GM18507 (cell line): ENCODE measurements at regions not wholly inside any gene's neighbourhood (a gene's known extent, or its start where the extent isn't known, plus 50 kb on each side); places are given as distances from the start of the nearest gene placed in this dataset.

Experiments
- DNase-seq: peaks from one replicate; pipeline ENCODE4 v3.0.0; 2011; ENCODE audit warnings: low read depth; ENCODE audit not compliant: insufficient read length; ENCODE audit errors: extremely low spot score
- FAIRE-seq: peaks from 2 replicates; lab custom pipeline; 2011; peaks lifted over from hg19 to GRCh38; lab: Jason Lieb, UNC

- FAIRE-seq (no peak), DNase-seq (no peak)
Observed at GRCh38 chr15:99504823-99505551, 60.8 kb upstream of the MEF2A start.

- DNase-seq (no peak), FAIRE-seq (peak; percentile 15)
Observed at GRCh38 chr15:99506399-99506798, 59.4 kb upstream of the MEF2A start.

GRCh38 chr15:99507016-99507503 is 58.7 kb upstream of the MEF2A start:
- FAIRE-seq (no peak), DNase-seq (no peak)

GRCh38 chr15:99507504-99508310 is 58.1 kb upstream of the MEF2A start:
- DNase-seq = no peak
- FAIRE-seq = peak; percentile 98

GRCh38 chr15:99508311-99508645 is 57.5 kb upstream of the MEF2A start:
- no peak for DNase-seq
- no peak for FAIRE-seq

- DNase-seq (no peak), FAIRE-seq (peak; percentile 15)
Observed at GRCh38 chr15:99508852-99509251, 56.9 kb upstream of the MEF2A start.

GRCh38 chr15:99509686-99510461 is 55.9 kb upstream of the MEF2A start:
- DNase-seq (no peak), FAIRE-seq (peak; percentile 86)

- no peak for FAIRE-seq
- no peak for DNase-seq
Observed at GRCh38 chr15:99511531-99511865, 54.3 kb upstream of the MEF2A start.

- DNase-seq (no peak), FAIRE-seq (peak; percentile 99)
Observed at GRCh38 chr15:99511866-99512661, 53.7 kb upstream of the MEF2A start.

GRCh38 chr15:99514306-99514705 is 51.5 kb upstream of the MEF2A start:
- no peak for DNase-seq
- FAIRE-seq = peak; percentile 9
